NCI-H146 treated with DMSO at 0.1 percent for 48 hours (cell line): ENCODE measurements at regions not wholly inside any gene's neighbourhood (a gene's known extent, or its start where the extent isn't known, plus 50 kb on each side); places are given as distances from the start of the nearest gene placed in this dataset.
A peak's percentile ranks its signal among the peaks of the same experiment; 100 is the strongest.

Experiments used
- DNase-seq: peaks from one replicate; lab custom pipeline; 2025; ENCODE audit not compliant: unreplicated experiment; lab: John Stamatoyannopoulos, UW

DNA sequence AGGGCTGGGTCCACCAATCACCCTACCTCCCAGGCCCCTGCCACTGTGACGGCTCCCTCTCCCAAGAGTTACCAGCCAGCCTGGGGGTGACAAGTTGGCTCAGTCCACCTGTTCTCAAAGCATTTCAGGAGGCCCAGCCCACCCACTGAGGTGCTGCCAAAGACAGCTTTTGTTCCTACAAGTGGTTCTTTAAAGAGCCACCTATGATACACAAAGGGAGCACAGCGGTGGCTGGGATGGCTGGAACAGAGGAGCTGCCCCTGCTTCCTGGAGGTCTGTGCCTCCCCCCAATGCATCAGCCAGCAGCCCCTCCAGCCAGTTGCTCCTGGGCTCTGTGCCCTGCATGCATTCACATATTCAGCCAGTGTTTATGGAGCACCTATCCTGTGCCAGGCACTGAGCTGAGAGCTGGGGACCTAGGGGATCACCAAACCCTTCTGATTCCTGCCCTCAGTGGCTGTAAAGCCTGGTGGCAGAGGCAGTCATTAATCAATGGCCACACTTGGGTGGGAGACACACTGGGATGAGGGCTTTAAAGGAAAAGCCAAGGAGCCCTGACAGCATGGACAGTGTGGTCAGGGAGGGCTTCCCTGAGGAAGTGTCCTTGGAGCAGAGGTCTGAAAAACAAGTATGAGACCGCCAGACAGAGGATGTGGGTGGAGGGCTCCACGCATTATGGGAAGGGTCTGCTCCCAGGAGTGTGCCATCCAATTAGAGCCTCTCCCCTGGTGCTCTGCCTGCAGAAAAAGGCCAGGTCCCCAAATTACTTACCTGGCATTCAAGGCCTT lies 107.1 kb upstream of the LINGO1 start:
- DNase-seq, result peak; percentile 53

DNA sequence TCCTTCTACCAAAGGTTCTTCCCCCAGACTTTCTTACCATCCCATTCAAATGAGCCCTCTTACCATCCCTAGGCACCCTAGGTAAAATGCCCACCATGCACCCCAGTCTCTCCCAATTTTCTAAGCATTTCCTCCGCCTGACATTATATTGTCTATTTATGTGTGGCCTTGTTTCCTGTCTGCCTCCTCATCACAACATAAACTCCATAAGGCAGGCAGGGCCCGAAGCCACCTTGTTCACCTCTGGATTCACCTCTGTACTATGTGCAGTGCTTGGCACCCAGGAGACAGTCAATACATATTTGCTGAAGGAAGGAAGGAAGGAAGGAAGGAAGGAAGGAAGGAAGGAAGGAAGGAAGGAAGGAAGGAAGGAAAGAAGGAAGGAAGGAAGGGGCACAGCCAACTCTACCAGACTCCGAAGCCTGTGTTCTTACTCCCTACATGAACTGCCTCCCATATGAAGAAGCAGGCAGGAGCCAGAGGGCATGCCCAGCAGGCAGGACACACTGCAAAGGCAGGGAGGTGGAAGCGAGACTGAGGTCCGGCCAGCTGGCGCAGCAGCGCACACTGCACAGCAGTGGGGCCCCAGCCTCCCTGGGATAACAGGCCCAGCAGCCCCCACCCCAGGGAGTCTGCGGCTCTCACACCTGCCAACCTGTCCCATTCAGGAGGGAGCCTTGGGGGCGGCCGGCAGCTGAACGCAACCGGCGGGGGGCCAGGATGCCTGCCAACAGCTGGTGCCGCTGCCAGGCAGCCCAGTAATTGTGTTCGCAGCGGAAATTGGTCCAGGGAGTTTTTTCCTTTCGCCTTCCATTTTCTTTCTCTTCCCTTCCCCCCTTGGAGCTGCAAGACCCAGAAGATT lies 106.0 kb upstream of the LINGO1 start:
- peak; percentile 85 for DNase-seq

DNA sequence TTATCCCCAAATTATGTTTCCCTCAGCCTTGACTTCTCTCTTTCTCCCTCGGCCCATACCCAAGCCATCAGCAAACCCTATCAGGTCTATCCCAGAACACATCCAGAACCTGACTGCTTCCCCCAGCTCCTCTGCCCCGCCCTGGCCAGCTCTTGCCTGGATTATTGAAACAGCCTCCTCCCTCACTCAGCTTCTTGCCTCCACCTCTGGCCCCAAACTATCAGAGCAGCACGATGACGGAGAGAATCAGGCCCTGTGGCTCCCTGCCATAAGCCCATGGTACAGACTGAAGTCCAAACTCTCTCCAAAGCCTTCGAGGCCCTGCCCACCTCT lies 105.3 kb upstream of the LINGO1 start:
- DNase-seq, result no peak

GRCh38 chr15:77737238-77738037 lies 104.7 kb upstream of the LINGO1 start:
- DNase-seq, result no peak

GRCh38 chr15:77734306-77734705 lies 101.6 kb upstream of the LINGO1 start:
- no peak for DNase-seq

GRCh38 chr15:77733579-77734300 lies 101.0 kb upstream of the LINGO1 start:
- DNase-seq, result no peak

DNA sequence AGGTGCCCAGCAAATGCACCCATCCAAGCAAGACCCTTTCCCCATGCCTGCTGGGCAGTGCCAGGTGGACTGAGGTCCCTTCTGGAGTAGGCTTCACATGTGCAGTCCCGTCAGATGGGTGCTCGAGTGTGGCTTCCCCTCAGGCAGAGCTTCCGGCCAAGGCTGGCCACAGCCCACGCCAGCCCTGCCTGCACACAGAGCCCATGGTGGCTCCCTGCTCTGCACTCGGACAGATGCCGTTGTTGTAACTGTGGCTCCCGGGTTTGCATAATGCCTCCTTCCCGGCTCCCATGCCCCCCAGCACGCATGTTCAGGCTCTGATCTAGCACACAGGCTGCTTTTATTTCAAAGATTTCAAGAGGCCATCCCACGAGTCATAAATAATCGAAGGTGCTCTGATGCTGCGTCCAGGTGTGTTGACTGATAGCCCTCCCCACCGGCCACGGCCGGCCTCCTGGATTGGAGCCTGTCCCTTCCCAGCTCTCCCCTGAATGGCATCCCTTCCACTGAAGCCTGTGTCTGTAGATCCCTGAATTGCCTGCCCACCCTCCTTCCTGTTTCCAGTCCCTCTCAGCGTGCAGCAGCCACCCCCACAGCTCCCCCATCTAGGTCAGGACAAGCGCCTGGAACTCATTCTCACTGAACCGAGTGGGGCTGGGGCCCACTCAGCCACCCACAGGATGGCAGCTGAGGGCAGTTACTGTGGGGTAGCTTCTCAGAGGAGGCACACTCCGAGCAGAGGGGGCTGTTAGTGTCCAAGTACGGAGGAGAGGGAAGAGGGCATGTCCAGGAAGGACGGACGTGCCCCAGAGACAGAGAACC lies 100.0 kb upstream of the LINGO1 start:
- no peak for DNase-seq

DNA sequence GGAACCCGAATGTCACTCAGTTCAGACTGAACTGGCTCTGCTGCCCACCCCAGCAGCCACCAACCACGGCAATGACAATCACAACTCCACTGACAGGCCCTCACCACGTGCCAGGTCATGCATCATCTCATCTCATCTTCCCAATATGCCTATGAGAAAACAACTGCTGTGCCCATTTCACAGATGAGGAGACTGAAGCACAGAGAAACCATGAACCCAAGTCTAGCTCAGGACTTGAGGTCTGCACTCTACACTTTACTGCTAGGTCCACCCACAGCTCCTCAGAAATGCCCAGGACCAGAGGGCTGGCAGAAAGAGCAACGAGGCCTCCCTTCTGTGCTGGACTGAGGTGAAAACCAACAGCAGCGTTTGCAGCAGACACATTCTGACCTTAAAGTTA lies 99.2 kb upstream of the LINGO1 start:
- no peak for DNase-seq

- no peak for DNase-seq
Observed at GRCh38 chr15:77731067-77731466, 98.4 kb upstream of the LINGO1 start.

GRCh38 chr15:77727635-77728304 lies 95.1 kb upstream of the LINGO1 start:
- no peak for DNase-seq

- no peak for DNase-seq
Observed at GRCh38 chr15:77724715-77725114, 92.0 kb upstream of the LINGO1 start.

DNA sequence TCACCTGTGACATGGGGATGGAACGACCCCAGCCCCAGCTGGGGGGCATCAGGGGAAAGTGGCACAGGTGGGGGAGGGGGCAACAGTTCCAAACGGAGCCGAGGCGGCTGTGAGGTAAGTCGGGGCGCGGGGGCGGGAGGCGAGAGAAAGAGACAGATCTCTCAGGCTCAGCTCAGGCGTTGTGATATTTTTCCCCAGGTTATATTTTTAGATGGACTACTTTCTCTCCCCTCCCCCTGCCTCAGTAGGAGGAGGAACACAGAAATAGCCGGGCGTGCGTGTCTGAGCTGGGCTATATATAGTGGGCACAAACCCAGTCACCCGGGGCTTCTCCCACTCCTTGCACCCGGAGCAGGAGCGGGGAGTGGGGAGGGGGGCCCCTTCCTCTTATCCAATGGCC lies 91.0 kb upstream of the LINGO1 start:
- no peak for DNase-seq

DNA sequence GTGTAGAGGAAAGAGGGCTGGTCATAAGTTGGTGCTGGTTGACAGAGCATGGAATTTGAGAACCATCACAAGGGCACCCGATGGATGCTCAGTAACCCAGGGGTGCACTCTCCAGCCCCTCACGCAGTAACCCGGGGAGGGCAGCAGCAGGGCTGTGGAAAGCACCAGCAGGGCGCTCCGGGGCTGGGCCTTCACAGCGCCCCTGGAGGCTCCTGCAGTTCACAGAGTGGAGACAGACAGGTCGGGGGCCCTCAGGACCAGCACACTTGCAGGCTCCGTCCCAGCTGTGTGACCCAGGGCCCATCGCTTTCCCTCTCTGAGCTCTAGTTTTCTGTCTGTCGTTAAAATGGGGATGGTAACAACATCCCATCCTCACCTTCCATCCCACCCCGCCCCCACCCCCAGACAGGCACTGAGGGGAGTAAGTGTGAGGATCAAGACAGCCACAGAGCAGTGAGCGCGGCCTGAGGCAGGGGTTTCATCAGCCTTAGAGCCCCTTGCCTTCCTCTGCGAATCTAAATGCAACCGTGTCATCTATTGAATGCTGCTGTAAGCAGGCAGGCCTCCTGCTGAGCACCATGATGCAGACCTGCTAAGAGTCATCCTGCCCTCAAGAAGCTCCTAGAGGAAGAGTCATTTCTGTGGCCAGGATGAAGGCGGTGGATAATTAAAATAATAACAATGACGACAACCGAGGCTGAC lies 90.2 kb upstream of the LINGO1 start:
- DNase-seq, result no peak

GRCh38 chr15:77721963-77722362 lies 89.3 kb upstream of the LINGO1 start:
- DNase-seq, result no peak

DNA sequence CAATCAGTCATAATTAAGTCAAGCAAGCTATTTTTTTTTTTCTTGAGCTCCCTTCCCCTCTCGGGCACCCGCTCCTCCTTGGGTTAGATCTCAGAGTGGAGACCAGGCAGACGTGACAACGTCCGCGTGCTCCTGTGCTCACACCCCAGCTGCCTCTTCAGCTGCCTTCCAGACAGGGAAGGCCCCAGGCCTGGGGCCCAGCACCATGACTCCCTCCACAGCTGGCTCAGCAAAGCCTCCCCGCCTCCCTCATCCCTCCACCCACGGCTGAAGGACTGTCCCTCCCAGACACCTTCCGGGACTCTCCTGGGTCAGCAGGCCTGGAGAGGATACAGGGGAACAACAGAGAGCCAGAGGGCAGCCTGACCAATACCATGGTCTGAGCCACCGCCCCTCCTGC lies 87.9 kb upstream of the LINGO1 start:
- DNase-seq, result no peak

DNA sequence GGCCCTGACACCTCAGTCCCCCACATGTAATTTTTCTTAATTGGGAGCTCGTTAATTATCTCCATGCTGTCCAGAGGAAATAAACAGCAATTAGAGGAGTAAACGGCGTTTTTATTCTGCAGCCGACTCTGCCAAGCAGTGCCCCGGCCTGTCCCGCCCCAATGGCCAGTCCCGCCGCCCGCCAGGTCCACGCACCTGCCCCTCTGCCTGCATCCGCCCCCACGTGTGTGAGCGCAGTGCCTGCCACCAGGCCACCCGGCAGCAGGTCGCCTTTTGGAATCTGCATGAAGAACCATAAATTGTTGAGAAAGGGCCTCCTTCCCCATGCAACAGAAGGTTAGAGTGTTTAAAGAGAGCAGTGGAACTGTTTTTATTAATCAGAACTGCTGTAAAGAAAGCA lies 87.5 kb upstream of the LINGO1 start:
- peak; percentile 6 for DNase-seq

GRCh38 chr15:77719450-77719849 lies 86.7 kb upstream of the LINGO1 start:
- no peak for DNase-seq

GRCh38 chr15:77717333-77717990 lies 84.8 kb upstream of the LINGO1 start:
- DNase-seq, result no peak
